ENCODE measurements at regions not wholly inside any gene's neighbourhood (a gene's known extent, or its start where the extent isn't known, plus 50 kb on each side); places are given as distances from the start of the nearest gene placed in this dataset.

- in situ Hi-C loops (cut with MboI; ENCODE audit: low sequenced_read_pairs), result no loop called here
These were observed 736.9 kb downstream of the TLE1 start for GRCh38 chr9:80952363-80952922.

- in situ Hi-C loops (cut with MboI; ENCODE audit: low sequenced_read_pairs), result no loop called here
These were observed 737.7 kb downstream of the TLE1 start for GRCh38 chr9:80951675-80952074.

- in situ Hi-C loops (cut with MboI; ENCODE audit: low sequenced_read_pairs), result no loop called here
These were observed 740.5 kb downstream of the TLE1 start for GRCh38 chr9:80948876-80949275.

- in situ Hi-C loops (cut with MboI; ENCODE audit: low sequenced_read_pairs), result no loop called here
These were observed 741.3 kb downstream of the TLE1 start for GRCh38 chr9:80948066-80948465.

- in situ Hi-C loops (cut with MboI; ENCODE audit: low sequenced_read_pairs), result no loop called here
These were observed 742.7 kb downstream of the TLE1 start for GRCh38 chr9:80946496-80947170.

GRCh38 chr9:80945436-80945835, 743.9 kb downstream of the TLE1 start:
- in situ Hi-C loops (cut with MboI; ENCODE audit: low sequenced_read_pairs), result no loop called here

- in situ Hi-C loops (cut with MboI; ENCODE audit: low sequenced_read_pairs), result no loop called here
These were observed 751.7 kb downstream of the TLE1 start for GRCh38 chr9:80937645-80938044.

GRCh38 chr9:80934095-80934494, 755.3 kb downstream of the TLE1 start:
- in situ Hi-C loops (cut with MboI; ENCODE audit: low sequenced_read_pairs), result no loop called here

- in situ Hi-C loops (cut with MboI; ENCODE audit: low sequenced_read_pairs), result no loop called here
These were observed 756.2 kb downstream of the TLE1 start for GRCh38 chr9:80932947-80933780.

GRCh38 chr9:80932181-80932580, 757.2 kb downstream of the TLE1 start:
- in situ Hi-C loops (cut with MboI; ENCODE audit: low sequenced_read_pairs), result no loop called here

- in situ Hi-C loops (cut with MboI; ENCODE audit: low sequenced_read_pairs), result no loop called here
These were observed 758.2 kb downstream of the TLE1 start for GRCh38 chr9:80931163-80931562.

GRCh38 chr9:80928697-80929096, 760.6 kb downstream of the TLE1 start:
- in situ Hi-C loops (cut with MboI; ENCODE audit: low sequenced_read_pairs), result no loop called here

- in situ Hi-C loops (cut with MboI; ENCODE audit: low sequenced_read_pairs), result no loop called here
These were observed 762.7 kb downstream of the TLE1 start for GRCh38 chr9:80926611-80927010.

GRCh38 chr9:80922544-80922943, 766.8 kb downstream of the TLE1 start:
- in situ Hi-C loops (cut with MboI; ENCODE audit: low sequenced_read_pairs), result no loop called here

GRCh38 chr9:80906728-80907127, 782.6 kb downstream of the TLE1 start:
- in situ Hi-C loops (cut with MboI; ENCODE audit: low sequenced_read_pairs), result no loop called here

- in situ Hi-C loops (cut with MboI; ENCODE audit: low sequenced_read_pairs), result no loop called here
These were observed 790.1 kb downstream of the TLE1 start for GRCh38 chr9:80899208-80899607.

GRCh38 chr9:80893190-80893589, 796.2 kb downstream of the TLE1 start:
- in situ Hi-C loops (cut with MboI; ENCODE audit: low sequenced_read_pairs), result no loop called here

GRCh38 chr9:80892703-80893102, 796.6 kb downstream of the TLE1 start:
- in situ Hi-C loops (cut with MboI; ENCODE audit: low sequenced_read_pairs), result no loop called here

GRCh38 chr9:80890124-80890523, 799.2 kb downstream of the TLE1 start:
- in situ Hi-C loops (cut with MboI; ENCODE audit: low sequenced_read_pairs), result no loop called here

GRCh38 chr9:80885894-80886293, 803.5 kb downstream of the TLE1 start:
- in situ Hi-C loops (cut with MboI; ENCODE audit: low sequenced_read_pairs), result no loop called here

GRCh38 chr9:80883826-80884579, 805.3 kb downstream of the TLE1 start:
- in situ Hi-C loops (cut with MboI; ENCODE audit: low sequenced_read_pairs), result no loop called here

Measured in HL-60/S4 treated with phorbol 12-myristate 13-acetate at 8.2 ng/mL for 4 days and 3 days (cell line).